ENCODE measurements at regions not wholly inside any gene's neighbourhood (a gene's known extent, or its start where the extent isn't known, plus 50 kb on each side); places are given as distances from the start of the nearest gene placed in this dataset.

DNA sequence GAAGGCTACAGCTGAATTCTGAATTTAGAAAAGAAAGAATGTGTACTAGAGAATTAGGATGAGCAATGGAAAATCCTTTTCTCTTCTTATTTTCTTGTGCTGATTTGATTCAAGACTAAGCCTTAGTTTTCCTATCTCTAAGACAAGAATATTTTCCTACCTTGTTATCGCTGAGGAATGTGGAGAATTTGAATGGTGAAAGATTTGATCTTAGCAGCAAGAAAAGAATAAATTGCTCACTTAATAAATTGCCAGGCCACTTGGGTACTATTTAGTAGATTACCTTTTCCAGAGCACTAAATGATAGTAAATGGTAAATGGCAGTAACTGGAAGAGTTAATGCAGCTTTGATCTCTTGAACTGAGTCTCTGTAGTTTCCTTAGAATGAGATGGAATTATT lies 145.7 kb upstream of the MEIS2 start:
- TF ChIP-seq, protein P1, sequence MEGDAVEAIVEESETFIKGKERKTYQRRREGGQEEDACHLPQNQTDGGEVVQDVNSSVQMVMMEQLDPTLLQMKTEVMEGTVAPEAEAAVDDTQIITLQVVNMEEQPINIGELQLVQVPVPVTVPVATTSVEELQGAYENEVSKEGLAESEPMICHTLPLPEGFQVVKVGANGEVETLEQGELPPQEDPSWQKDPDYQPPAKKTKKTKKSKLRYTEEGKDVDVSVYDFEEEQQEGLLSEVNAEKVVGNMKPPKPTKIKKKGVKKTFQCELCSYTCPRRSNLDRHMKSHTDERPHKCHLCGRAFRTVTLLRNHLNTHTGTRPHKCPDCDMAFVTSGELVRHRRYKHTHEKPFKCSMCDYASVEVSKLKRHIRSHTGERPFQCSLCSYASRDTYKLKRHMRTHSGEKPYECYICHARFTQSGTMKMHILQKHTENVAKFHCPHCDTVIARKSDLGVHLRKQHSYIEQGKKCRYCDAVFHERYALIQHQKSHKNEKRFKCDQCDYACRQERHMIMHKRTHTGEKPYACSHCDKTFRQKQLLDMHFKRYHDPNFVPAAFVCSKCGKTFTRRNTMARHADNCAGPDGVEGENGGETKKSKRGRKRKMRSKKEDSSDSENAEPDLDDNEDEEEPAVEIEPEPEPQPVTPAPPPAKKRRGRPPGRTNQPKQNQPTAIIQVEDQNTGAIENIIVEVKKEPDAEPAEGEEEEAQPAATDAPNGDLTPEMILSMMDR (IDR thresholded peaks at IDR 0.05; ENCODE audit: insufficient read depth, low read length) = no peak
- no peak for TF ChIP-seq SPI1 (IDR thresholded peaks at IDR 0.05; ENCODE audit: borderline replicate concordance, low read depth)

Data from HL-60 (cell line).